Caco-2 (cell line): ENCODE measurements at regions not wholly inside any gene's neighbourhood (a gene's known extent, or its start where the extent isn't known, plus 50 kb on each side); places are given as distances from the start of the nearest gene placed in this dataset.

Experiments
- BruUV-seq: library from RNA; stranded (reverse); fragments of 400-500 nt; replicated peaks from 2 replicates; lab custom pipeline; 2021; lab: Mats Ljungman, UMichigan
- CTCF ChIA-PET: fragments of 300-600 bp; sonication (Branson Sonifier 250); formaldehyde crosslinking; loops from one replicate; lab custom pipeline; 2022; ENCODE audit warnings: antibody characterized with exemption; lab: Charles Lee
- POLR2A ChIA-PET: fragments of 300-600 bp; sonication (Branson Sonifier 250); formaldehyde crosslinking; loops from one replicate; lab custom pipeline; 2022; ENCODE audit warnings: antibody characterized with exemption; lab: Charles Lee
- DNase-seq, 2 experiments: peaks; one replicate each; pipeline versions ENCODE4 v3.0.0 to v3.0.0-alpha.2; 2020 to 2022
- H3K27me3 ChIP-seq: replicated peaks from 2 replicates; pipeline ENCODE4 v1.6.0; 2011; ENCODE audit warnings: low read length; ENCODE audit not compliant: control insufficient read depth, insufficient read depth
- H3K36me3 ChIP-seq: 2 replicates; pipeline ENCODE4 v1.5.1; 2011; ENCODE audit warnings: low read length; ENCODE audit not compliant: control insufficient read depth, insufficient read depth
- H3K4me1 ChIP-seq: fragments of 250-450 bp; sonication (Bioruptor Pico); 2 replicates; pipeline ENCODE4 v1.5.1; 2020; ENCODE audit warnings: mild to moderate bottlenecking
- H3K4me3 ChIP-seq: 2 replicates; pipeline ENCODE4 v1.5.1; 2011; ENCODE audit warnings: low read depth, mild to moderate bottlenecking, control low read depth, low read length
- H3K9me3 ChIP-seq: fragments of 250-450 bp; sonication (Bioruptor Pico); 2 replicates; pipeline ENCODE4 v1.5.1; 2020; ENCODE audit warnings: mild to moderate bottlenecking, moderate library complexity
- H3K27ac Mint-ChIP-seq: one replicate; pipeline ENCODE4 v1.8.0; 2022; ENCODE audit warnings: mixed read lengths; ENCODE audit not compliant: unreplicated experiment
- H3K27me3 Mint-ChIP-seq: one replicate; pipeline ENCODE4 v1.8.0; 2022; ENCODE audit warnings: mixed read lengths; ENCODE audit not compliant: insufficient read depth, unreplicated experiment
- H3K36me3 Mint-ChIP-seq: one replicate; pipeline ENCODE4 v1.8.0; 2022; ENCODE audit warnings: mild to moderate bottlenecking, mixed read lengths; ENCODE audit not compliant: insufficient read depth, unreplicated experiment
- H3K4me1 Mint-ChIP-seq: one replicate; pipeline ENCODE4 v1.8.0; 2022; ENCODE audit warnings: low read depth, mixed read lengths; ENCODE audit not compliant: unreplicated experiment
- H3K4me3 Mint-ChIP-seq: one replicate; pipeline ENCODE4 v1.8.0; 2022; ENCODE audit warnings: mild to moderate bottlenecking, moderate library complexity, mixed read lengths; ENCODE audit not compliant: unreplicated experiment
- H3K9me3 Mint-ChIP-seq: one replicate; pipeline ENCODE4 v1.8.0; 2022; ENCODE audit warnings: mixed read lengths; ENCODE audit not compliant: unreplicated experiment
- CTCF ChIP-seq, 2 experiments: fragments of 200-600 bp in 1 of 2; IDR thresholded peaks; 1 replicate in 1 of 2; 2 replicates in 1 of 2; pipeline versions ENCODE4 v1.5.1 to v1.8.0; 2011 to 2022; ENCODE audit warnings: antibody characterized with exemption in 1 of 2, control low read depth in 1 of 2, inconsistent platforms in 1 of 2, low read depth in 1 of 2, low read length in 1 of 2, mild to moderate bottlenecking in 1 of 2, moderate library complexity in 1 of 2; ENCODE audit not compliant: insufficient read depth in 1 of 2, severe bottlenecking in 1 of 2, unreplicated experiment in 1 of 2
- intact Hi-C: fragments of 100-400 bp; cut with micrococcal nuclease; formaldehyde crosslinking; loops from one replicate; pipeline ENCODE4 v1.10.0; 2022; ENCODE audit not compliant: unreplicated experiment

- no TSS peak for BruUV-seq
- peaks cover 12% of the 10 kb centered on the region for H3K27me3 Mint-ChIP-seq
- H3K4me3 ChIP-seq = no peak overlapping the region
- ChIA-PET POLR2A (no interaction called here), CTCF (no interaction called here)
- TF ChIP-seq CTCF (IDR thresholded peaks at IDR 0.05; ENCODE audit: insufficient read depth in 1 of 2, low read depth in 1 of 2, low read length in 1 of 2, severe bottlenecking in 1 of 2, unreplicated experiment in 1 of 2) = no peak
- H3K4me1 Mint-ChIP-seq = no peaks in the 10 kb centered on the region
- H3K4me3 Mint-ChIP-seq = no peak overlapping the region
- no peaks in the 10 kb centered on the region for H3K4me1 ChIP-seq
- H3K9me3 Mint-ChIP-seq = peaks cover 6% of the 10 kb centered on the region
- H3K36me3 Mint-ChIP-seq = no peaks in the 10 kb centered on the region
- intact Hi-C loops = no loop called here
- DNase-seq = no peak
- H3K27me3 ChIP-seq = no peaks in the 10 kb centered on the region
- no peak overlapping the region for H3K27ac Mint-ChIP-seq
- no peaks in the 10 kb centered on the region for H3K9me3 ChIP-seq
- no peaks in the 10 kb centered on the region for H3K36me3 ChIP-seq
Observed at GRCh38 chr22:47373648-47374272, 611.3 kb downstream of the TBC1D22A start.

- H3K27me3 ChIP-seq = no peaks in the 10 kb centered on the region
- no peak for TF ChIP-seq CTCF (IDR thresholded peaks at IDR 0.05; ENCODE audit: insufficient read depth in 1 of 2, low read depth in 1 of 2, low read length in 1 of 2, severe bottlenecking in 1 of 2, unreplicated experiment in 1 of 2)
- Mint-ChIP-seq H3K36me3 (no peaks in the 10 kb centered on the region), H3K4me3 (no peak overlapping the region), H3K27me3 (peaks cover 15% of the 10 kb centered on the region), H3K27ac (no peak overlapping the region), H3K4me1 (no peaks in the 10 kb centered on the region), H3K9me3 (no peaks in the 10 kb centered on the region)
- no peaks in the 10 kb centered on the region for H3K9me3 ChIP-seq
- intact Hi-C loops = no loop called here
- CTCF ChIA-PET = no interaction called here
- no peaks in the 10 kb centered on the region for H3K36me3 ChIP-seq
- BruUV-seq = no TSS peak
- no peaks in the 10 kb centered on the region for H3K4me1 ChIP-seq
- peak in 1 of 2 experiments; percentile 15 for DNase-seq
- no peak overlapping the region for H3K4me3 ChIP-seq
- POLR2A ChIA-PET = interaction anchor here (0.6 kb wide), 1 partner anchor 66 kb away, joined by 4 read pairs; no protein-coding TSS in a partner anchor
Observed at GRCh38 chr22:47372596-47373385, 610.3 kb downstream of the TBC1D22A start.

GRCh38 chr22:47372111-47372581 lies 609.7 kb downstream of the TBC1D22A start:
- TF ChIP-seq CTCF (IDR thresholded peaks at IDR 0.05; ENCODE audit: insufficient read depth in 1 of 2, low read depth in 1 of 2, low read length in 1 of 2, severe bottlenecking in 1 of 2, unreplicated experiment in 1 of 2) = no peak
- no peaks in the 10 kb centered on the region for H3K9me3 ChIP-seq
- no TSS peak for BruUV-seq
- H3K4me1 ChIP-seq = no peaks in the 10 kb centered on the region
- H3K36me3 ChIP-seq = no peaks in the 10 kb centered on the region
- Mint-ChIP-seq H3K9me3 (no peaks in the 10 kb centered on the region), H3K27ac (no peak overlapping the region), H3K27me3 (peaks cover 16% of the 10 kb centered on the region), H3K4me3 (no peak overlapping the region), H3K4me1 (no peaks in the 10 kb centered on the region), H3K36me3 (no peaks in the 10 kb centered on the region)
- H3K4me3 ChIP-seq = no peak overlapping the region
- no peaks in the 10 kb centered on the region for H3K27me3 ChIP-seq
- CTCF ChIA-PET = no interaction called here
- POLR2A ChIA-PET = no interaction called here
- DNase-seq = peak in 1 of 2 experiments; percentile 7
- intact Hi-C loops = no loop called here
